OCI-LY7 (cell line): ENCODE measurements at regions not wholly inside any gene's neighbourhood (a gene's known extent, or its start where the extent isn't known, plus 50 kb on each side); places are given as distances from the start of the nearest gene placed in this dataset.

Source experiments
- BruUV-seq: library from RNA; stranded (reverse); fragments of 400-500 nt; replicated peaks from 2 replicates; lab custom pipeline; 2021; lab: Mats Ljungman, UMichigan
- CTCF ChIA-PET: fragments of 300-600 bp; sonication (Branson Sonifier 250); formaldehyde crosslinking; loops from one replicate; lab custom pipeline; 2022; ENCODE audit warnings: antibody characterized with exemption; ENCODE audit not compliant: unreplicated experiment; lab: Charles Lee
- POLR2A ChIA-PET: fragments of 300-600 bp; sonication (Branson Sonifier 250); formaldehyde crosslinking; loops from one replicate; lab custom pipeline; 2022; ENCODE audit warnings: antibody characterized with exemption; lab: Charles Lee
- DNase-seq: peaks from one replicate; pipeline ENCODE4 v3.0.0-alpha.2; 2015; ENCODE audit warnings: low spot score
- H2AFZ ChIP-seq: fragments of 200-600 bp; sonication (generic), shearing (Covaris generic); 2 replicates; pipeline ENCODE4 v1.6.1; 2014; ENCODE audit warnings: mild to moderate bottlenecking, antibody characterized with exemption, low read length, moderate library complexity
- H3K27ac ChIP-seq: fragments of 200-600 bp; sonication (generic); 2 replicates; pipeline ENCODE4 v1.5.1; 2014; ENCODE audit warnings: mixed run types, low read depth, mild to moderate bottlenecking, moderate library complexity, low read length, inconsistent platforms; ENCODE audit not compliant: poor library complexity, severe bottlenecking
- H3K36me3 ChIP-seq: fragments of 200-600 bp; sonication (generic); 2 replicates; pipeline ENCODE4 v1.6.1; 2014; ENCODE audit warnings: mild to moderate bottlenecking, antibody characterized with exemption, low read length, moderate library complexity, mixed read lengths; ENCODE audit not compliant: insufficient read depth
- H3K4me1 ChIP-seq: fragments of 200-600 bp; sonication (generic); 2 replicates; pipeline ENCODE4 v1.5.1; 2014; ENCODE audit warnings: mild to moderate bottlenecking, low read length; ENCODE audit not compliant: insufficient read depth, poor library complexity, severe bottlenecking
- H3K4me2 ChIP-seq: fragments of 200-600 bp; sonication (generic); 2 replicates; pipeline ENCODE4 v1.6.1; 2014; ENCODE audit warnings: mild to moderate bottlenecking, low read length
- H3K4me3 ChIP-seq: fragments of 200-600 bp; sonication (generic); 2 replicates; pipeline ENCODE4 v1.5.1; 2014; ENCODE audit warnings: mild to moderate bottlenecking, low read depth, low read length; ENCODE audit not compliant: poor library complexity, severe bottlenecking
- H3K79me2 ChIP-seq: fragments of 200-600 bp; sonication (generic); 2 replicates; pipeline ENCODE4 v1.6.1; 2016; ENCODE audit warnings: low read depth, mild to moderate bottlenecking, low read length, moderate library complexity, mixed read lengths; ENCODE audit not compliant: insufficient read depth
- H3K9me2 ChIP-seq: fragments of 200-600 bp; sonication (generic); 2 replicates; pipeline ENCODE4 v1.6.1; 2016; ENCODE audit warnings: mild to moderate bottlenecking, low read length, mixed read lengths; ENCODE audit not compliant: insufficient read depth
- H3K9me3 ChIP-seq: fragments of 200-600 bp; sonication (generic); 2 replicates; pipeline ENCODE4 v1.6.1; 2014; ENCODE audit warnings: mild to moderate bottlenecking, mixed run types, low read length, mixed read lengths
- H4K20me1 ChIP-seq: fragments of 200-600 bp; sonication (generic); 2 replicates; pipeline ENCODE4 v1.6.1; 2014; ENCODE audit warnings: mild to moderate bottlenecking, antibody characterized with exemption, low read length, moderate library complexity, mixed read lengths; ENCODE audit not compliant: insufficient read depth
- EZH2phosphoT487 ChIP-seq: fragments of 200-600 bp; sonication (generic); IDR thresholded peaks from 2 replicates; pipeline ENCODE4 v1.6.1; 2018; ENCODE audit warnings: low read depth, borderline replicate concordance, mild to moderate bottlenecking, mixed run types, antibody characterized with exemption, low read length, moderate library complexity, mixed read lengths
- intact Hi-C: fragments of 100-400 bp; cut with micrococcal nuclease; formaldehyde crosslinking; loops from one replicate; pipeline ENCODE4 v1.10.0; 2022; ENCODE audit not compliant: unreplicated experiment
- TF ChIP-seq, protein P1 (sequence below): fragments of 200-600 bp; sonication (generic); conservative IDR thresholded peaks from 2 replicates; pipeline ENCODE4 v1.5.1; 2014; ENCODE audit warnings: mild to moderate bottlenecking, antibody characterized with exemption, low read length, moderate library complexity, mixed read lengths

DNA sequence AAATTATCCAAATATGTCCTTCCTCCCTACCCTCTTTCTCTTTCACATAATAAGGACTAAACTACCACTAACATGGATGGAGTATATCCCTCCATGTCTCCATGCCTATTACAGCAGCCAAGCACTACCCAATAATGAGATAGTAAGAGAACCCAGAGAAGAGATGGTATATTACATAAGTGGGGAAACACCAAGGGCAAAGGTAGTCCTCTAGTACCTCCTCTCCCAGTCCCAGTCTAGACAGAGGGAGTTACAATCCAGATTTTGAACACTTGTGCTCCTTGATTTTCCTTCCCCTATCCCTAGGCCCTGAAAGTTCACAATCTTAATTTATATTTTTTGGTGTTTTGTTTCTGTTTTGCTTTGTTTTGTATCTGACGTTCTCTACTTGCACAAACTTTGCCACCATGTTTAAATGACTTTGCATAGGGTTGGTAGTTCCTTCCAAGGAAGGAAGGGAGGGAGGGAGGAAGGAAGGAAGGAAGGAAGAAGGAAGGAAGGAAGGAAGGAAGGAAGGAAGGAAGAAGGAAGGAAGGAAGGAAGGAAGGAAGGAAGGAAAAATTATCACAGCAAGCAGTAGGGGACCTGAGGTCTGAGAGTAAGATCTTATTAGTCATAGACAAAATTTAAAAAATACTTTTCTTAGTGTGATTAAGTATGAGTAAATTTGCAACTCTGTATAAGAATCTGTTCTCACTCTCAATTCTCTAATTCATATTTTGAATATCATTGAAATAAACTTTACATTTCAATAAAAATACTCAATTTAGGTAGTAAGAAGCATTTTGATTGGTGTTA, 521.9 kb downstream of the PTPRC start:
- H3K79me2 ChIP-seq: no peaks in the 10 kb centered on the region
- H3K27ac ChIP-seq: no peak overlapping the region
- no peaks in the 10 kb centered on the region for H3K4me1 ChIP-seq
- DNase-seq: no peak
- no peak overlapping the region for H2AFZ ChIP-seq
- intact Hi-C loops: no loop called here
- H3K4me3 ChIP-seq: no peak overlapping the region
- H3K36me3 ChIP-seq: no peaks in the 10 kb centered on the region
- H3K4me2 ChIP-seq: no peak overlapping the region
- H3K9me2 ChIP-seq: no peaks in the 10 kb centered on the region
- H4K20me1 ChIP-seq: no peaks in the 10 kb centered on the region
- TF ChIP-seq EZH2phosphoT487: no peak
- TF ChIP-seq, protein P1, sequence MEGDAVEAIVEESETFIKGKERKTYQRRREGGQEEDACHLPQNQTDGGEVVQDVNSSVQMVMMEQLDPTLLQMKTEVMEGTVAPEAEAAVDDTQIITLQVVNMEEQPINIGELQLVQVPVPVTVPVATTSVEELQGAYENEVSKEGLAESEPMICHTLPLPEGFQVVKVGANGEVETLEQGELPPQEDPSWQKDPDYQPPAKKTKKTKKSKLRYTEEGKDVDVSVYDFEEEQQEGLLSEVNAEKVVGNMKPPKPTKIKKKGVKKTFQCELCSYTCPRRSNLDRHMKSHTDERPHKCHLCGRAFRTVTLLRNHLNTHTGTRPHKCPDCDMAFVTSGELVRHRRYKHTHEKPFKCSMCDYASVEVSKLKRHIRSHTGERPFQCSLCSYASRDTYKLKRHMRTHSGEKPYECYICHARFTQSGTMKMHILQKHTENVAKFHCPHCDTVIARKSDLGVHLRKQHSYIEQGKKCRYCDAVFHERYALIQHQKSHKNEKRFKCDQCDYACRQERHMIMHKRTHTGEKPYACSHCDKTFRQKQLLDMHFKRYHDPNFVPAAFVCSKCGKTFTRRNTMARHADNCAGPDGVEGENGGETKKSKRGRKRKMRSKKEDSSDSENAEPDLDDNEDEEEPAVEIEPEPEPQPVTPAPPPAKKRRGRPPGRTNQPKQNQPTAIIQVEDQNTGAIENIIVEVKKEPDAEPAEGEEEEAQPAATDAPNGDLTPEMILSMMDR: no peak
- ChIA-PET POLR2A (no interaction called here), CTCF (no interaction called here)
- BruUV-seq: no TSS peak
- no peaks in the 10 kb centered on the region for H3K9me3 ChIP-seq

DNA sequence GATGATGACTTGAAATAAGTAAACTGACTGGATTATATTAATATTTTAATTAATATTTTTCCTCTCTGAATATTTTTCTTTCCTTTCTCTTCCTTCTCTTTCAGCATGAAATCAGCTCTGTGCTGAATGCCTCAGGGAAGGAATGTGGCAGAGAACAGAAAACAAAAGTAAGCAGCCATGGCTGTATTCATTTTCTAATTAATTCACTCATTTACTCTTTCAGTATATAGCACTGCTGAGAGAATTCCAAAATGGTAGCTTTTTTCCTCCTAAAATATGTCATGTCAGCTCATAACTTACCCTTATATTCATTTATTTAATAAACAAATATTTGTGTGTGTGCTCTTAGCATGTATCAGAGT, 522.5 kb downstream of the PTPRC start:
- no peak overlapping the region for H2AFZ ChIP-seq
- H3K9me3 ChIP-seq: no peaks in the 10 kb centered on the region
- POLR2A ChIA-PET: no interaction called here
- no TSS peak for BruUV-seq
- intact Hi-C loops: no loop called here
- no peaks in the 10 kb centered on the region for H4K20me1 ChIP-seq
- CTCF ChIA-PET: no interaction called here
- H3K4me2 ChIP-seq: no peak overlapping the region
- no peak overlapping the region for H3K4me3 ChIP-seq
- no peak overlapping the region for H3K27ac ChIP-seq
- no peaks in the 10 kb centered on the region for H3K4me1 ChIP-seq
- H3K9me2 ChIP-seq: no peaks in the 10 kb centered on the region
- TF ChIP-seq, protein P1: no peak
- no peak for TF ChIP-seq EZH2phosphoT487
- H3K79me2 ChIP-seq: no peaks in the 10 kb centered on the region
- no peaks in the 10 kb centered on the region for H3K36me3 ChIP-seq
- no peak for DNase-seq

DNA sequence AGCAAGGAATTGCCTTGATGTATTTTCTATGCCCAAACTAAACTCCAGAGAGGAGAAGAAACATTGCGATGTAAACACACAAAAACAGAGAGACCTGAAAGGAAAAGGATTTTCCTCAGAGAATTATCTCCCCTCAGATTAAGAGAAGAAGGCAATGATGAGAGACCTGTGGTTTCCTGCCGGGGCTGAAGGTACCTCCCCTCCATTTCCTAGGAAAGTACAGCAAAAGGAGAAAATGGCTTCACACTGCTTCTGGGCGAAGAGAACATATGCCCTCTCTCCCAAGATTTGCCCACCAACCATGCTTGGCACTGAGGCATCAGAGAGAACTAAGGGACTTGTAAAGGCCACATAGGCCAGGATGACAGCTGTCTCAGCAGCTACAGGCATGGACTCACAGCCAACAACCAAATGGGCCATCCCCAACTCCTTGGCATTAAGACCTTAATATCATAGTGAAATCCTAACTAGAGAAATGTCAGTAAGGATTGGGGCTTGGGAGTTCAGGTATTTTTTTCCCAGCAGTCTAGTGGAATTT, 523.0 kb downstream of the PTPRC start:
- Histone ChIP-seq H3K4me2 (no peak overlapping the region), H3K9me3 (no peaks in the 10 kb centered on the region), H3K79me2 (no peaks in the 10 kb centered on the region), H3K27ac (no peak overlapping the region), H3K4me1 (no peaks in the 10 kb centered on the region), H3K9me2 (no peaks in the 10 kb centered on the region), H3K36me3 (no peaks in the 10 kb centered on the region), H3K4me3 (no peak overlapping the region), H2AFZ (no peak overlapping the region), H4K20me1 (no peaks in the 10 kb centered on the region)
- TF ChIP-seq, protein P1: no peak
- no peak for TF ChIP-seq EZH2phosphoT487
- no peak for DNase-seq
- intact Hi-C loops: no loop called here
- POLR2A ChIA-PET: no interaction called here
- CTCF ChIA-PET: no interaction called here
- no TSS peak for BruUV-seq
